ENCODE measurements at regions not wholly inside any gene's neighbourhood (a gene's known extent, or its start where the extent isn't known, plus 50 kb on each side); places are given as distances from the start of the nearest gene placed in this dataset.

DNA sequence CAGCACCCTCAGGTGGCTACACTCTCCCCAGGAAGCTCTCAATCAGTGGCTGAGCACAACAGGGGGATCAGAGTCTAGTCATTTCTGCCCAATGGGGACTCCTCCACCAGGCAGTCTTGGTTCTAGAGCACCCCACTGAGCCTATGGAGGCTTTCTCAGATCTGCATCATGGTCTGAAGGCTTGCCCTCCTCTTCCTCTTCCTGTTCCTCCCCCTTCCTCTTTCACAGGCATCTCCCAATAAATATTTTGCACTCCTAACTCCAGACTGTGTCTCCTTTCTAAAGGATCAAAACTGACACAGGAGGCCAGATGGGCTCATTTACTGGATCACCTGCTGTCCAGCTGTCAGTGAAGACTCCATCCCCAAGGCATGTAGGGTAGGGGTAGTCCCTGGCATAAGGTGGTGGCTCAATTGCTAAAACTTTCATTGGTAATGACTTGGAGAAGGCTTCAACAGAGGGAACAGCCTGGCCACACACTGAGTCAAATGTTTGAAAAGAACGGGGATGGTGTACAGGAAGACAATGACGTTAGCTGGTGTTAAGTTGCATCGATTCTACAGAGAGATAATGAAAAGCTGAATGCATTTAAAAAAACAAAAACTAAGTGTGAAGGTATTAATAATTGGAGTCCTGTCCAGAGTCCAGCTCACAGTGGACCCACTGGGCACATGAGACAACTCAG, 84.2 kb upstream of the SLC2A1 start:
- Histone ChIP-seq H3K4me3 (no peak overlapping the region), H3K79me2 (replicated peaks; ENCODE audit: insufficient read depth) (no peaks in the 10 kb centered on the region), H3K4me1 (ENCODE audit: insufficient read depth) (no peaks in the 10 kb centered on the region), H2AFZ (no peak overlapping the region), H3F3A (replicated peaks; ENCODE audit: low read depth) (no peaks in the 10 kb centered on the region), H3K9me2 (ENCODE audit: insufficient read depth) (no peaks in the 10 kb centered on the region), H3K27me3 (ENCODE audit: insufficient read depth) (no peaks in the 10 kb centered on the region), H3K36me3 (ENCODE audit: insufficient read depth) (no peaks in the 10 kb centered on the region), H3K27ac (ENCODE audit: low read depth) (no peak overlapping the region), H4K20me1 (replicated peaks; ENCODE audit: insufficient read depth) (no peaks in the 10 kb centered on the region), H3K4me2 (no peak overlapping the region)
- no peak overlapping the region for H3K27ac Mint-ChIP-seq
- ATAC-seq (no peak), DNase-seq (ENCODE audit: low spot score) (no peak)
- TF ChIP-seq, protein P1, sequence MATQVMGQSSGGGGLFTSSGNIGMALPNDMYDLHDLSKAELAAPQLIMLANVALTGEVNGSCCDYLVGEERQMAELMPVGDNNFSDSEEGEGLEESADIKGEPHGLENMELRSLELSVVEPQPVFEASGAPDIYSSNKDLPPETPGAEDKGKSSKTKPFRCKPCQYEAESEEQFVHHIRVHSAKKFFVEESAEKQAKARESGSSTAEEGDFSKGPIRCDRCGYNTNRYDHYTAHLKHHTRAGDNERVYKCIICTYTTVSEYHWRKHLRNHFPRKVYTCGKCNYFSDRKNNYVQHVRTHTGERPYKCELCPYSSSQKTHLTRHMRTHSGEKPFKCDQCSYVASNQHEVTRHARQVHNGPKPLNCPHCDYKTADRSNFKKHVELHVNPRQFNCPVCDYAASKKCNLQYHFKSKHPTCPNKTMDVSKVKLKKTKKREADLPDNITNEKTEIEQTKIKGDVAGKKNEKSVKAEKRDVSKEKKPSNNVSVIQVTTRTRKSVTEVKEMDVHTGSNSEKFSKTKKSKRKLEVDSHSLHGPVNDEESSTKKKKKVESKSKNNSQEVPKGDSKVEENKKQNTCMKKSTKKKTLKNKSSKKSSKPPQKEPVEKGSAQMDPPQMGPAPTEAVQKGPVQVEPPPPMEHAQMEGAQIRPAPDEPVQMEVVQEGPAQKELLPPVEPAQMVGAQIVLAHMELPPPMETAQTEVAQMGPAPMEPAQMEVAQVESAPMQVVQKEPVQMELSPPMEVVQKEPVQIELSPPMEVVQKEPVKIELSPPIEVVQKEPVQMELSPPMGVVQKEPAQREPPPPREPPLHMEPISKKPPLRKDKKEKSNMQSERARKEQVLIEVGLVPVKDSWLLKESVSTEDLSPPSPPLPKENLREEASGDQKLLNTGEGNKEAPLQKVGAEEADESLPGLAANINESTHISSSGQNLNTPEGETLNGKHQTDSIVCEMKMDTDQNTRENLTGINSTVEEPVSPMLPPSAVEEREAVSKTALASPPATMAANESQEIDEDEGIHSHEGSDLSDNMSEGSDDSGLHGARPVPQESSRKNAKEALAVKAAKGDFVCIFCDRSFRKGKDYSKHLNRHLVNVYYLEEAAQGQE (IDR thresholded peaks at IDR 0.05; ENCODE audit: unreplicated experiment) = no peak
- TF ChIP-seq EZH2phosphoT487 (IDR thresholded peaks at IDR 0.05; ENCODE audit: unreplicated experiment) (no peak), JUNB (IDR thresholded peaks at IDR 0.05; ENCODE audit: unreplicated experiment) (no peak)
- TF ChIP-seq, protein P2, sequence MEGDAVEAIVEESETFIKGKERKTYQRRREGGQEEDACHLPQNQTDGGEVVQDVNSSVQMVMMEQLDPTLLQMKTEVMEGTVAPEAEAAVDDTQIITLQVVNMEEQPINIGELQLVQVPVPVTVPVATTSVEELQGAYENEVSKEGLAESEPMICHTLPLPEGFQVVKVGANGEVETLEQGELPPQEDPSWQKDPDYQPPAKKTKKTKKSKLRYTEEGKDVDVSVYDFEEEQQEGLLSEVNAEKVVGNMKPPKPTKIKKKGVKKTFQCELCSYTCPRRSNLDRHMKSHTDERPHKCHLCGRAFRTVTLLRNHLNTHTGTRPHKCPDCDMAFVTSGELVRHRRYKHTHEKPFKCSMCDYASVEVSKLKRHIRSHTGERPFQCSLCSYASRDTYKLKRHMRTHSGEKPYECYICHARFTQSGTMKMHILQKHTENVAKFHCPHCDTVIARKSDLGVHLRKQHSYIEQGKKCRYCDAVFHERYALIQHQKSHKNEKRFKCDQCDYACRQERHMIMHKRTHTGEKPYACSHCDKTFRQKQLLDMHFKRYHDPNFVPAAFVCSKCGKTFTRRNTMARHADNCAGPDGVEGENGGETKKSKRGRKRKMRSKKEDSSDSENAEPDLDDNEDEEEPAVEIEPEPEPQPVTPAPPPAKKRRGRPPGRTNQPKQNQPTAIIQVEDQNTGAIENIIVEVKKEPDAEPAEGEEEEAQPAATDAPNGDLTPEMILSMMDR (conservative IDR thresholded peaks at IDR 0.05; ENCODE audit: low read depth in 2 of 2) = no peak
- peaks cover 1% of the 10 kb centered on the region for H3K27me3 Mint-ChIP-seq (ENCODE audit: insufficient read depth, low read depth, poor library complexity)
- H3K4me3 Mint-ChIP-seq = no peak overlapping the region
- peaks cover 13% of the 10 kb centered on the region for H3K4me1 Mint-ChIP-seq
- H3K36me3 Mint-ChIP-seq (ENCODE audit: low read depth) = no peaks in the 10 kb centered on the region
- H3K9me3 Mint-ChIP-seq = no peaks in the 10 kb centered on the region

DNA sequence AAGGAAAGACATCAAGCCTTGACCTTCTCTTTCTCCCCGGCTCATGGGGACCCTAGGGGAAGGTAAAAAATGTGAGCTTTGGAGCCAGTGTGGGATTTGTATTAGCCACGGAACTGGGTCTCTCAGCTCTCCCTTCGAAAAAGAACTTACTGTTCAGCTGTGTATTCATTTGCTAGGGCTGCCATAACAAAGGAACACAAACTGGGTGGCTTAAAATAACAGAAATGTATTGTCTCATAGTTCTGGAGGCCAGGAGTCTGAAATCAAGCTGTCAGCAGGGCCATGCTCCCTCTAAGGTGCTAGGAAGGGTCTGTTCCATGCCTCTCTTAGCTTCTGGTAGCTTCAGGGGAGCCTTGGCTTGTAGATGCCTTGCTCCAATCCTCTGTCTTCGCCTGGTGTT, 83.5 kb upstream of the SLC2A1 start:
- H3K36me3 Mint-ChIP-seq (ENCODE audit: low read depth) = no peaks in the 10 kb centered on the region
- peaks cover 1% of the 10 kb centered on the region for H3K27me3 Mint-ChIP-seq (ENCODE audit: insufficient read depth, low read depth, poor library complexity)
- H3K9me3 Mint-ChIP-seq = no peaks in the 10 kb centered on the region
- no peak overlapping the region for H3K4me2 ChIP-seq
- H3K27me3 ChIP-seq (ENCODE audit: insufficient read depth) = no peaks in the 10 kb centered on the region
- H3K79me2 ChIP-seq (replicated peaks; ENCODE audit: insufficient read depth) = no peaks in the 10 kb centered on the region
- H4K20me1 ChIP-seq (replicated peaks; ENCODE audit: insufficient read depth) = no peaks in the 10 kb centered on the region
- H3K4me3 ChIP-seq = no peak overlapping the region
- no peak overlapping the region for H2AFZ ChIP-seq
- H3K4me1 Mint-ChIP-seq = peaks cover 13% of the 10 kb centered on the region
- no peak for DNase-seq (ENCODE audit: low spot score)
- no peak overlapping the region for H3K27ac ChIP-seq (ENCODE audit: low read depth)
- no peak for TF ChIP-seq POLR2AphosphoS5 (IDR thresholded peaks at IDR 0.05; ENCODE audit: low read depth)
- TF ChIP-seq, protein P1 (IDR thresholded peaks at IDR 0.05; ENCODE audit: unreplicated experiment) = no peak
- TF ChIP-seq JUNB (IDR thresholded peaks at IDR 0.05; ENCODE audit: unreplicated experiment) = no peak
- TF ChIP-seq EZH2 (IDR thresholded peaks at IDR 0.05; ENCODE audit: low read depth, unreplicated experiment) = no peak
- TF ChIP-seq STAT1 (IDR thresholded peaks at IDR 0.05; ENCODE audit: unreplicated experiment) = no peak
- TF ChIP-seq NANOG (IDR thresholded peaks at IDR 0.05; ENCODE audit: borderline replicate concordance) = no peak
- TF ChIP-seq, protein P3, sequence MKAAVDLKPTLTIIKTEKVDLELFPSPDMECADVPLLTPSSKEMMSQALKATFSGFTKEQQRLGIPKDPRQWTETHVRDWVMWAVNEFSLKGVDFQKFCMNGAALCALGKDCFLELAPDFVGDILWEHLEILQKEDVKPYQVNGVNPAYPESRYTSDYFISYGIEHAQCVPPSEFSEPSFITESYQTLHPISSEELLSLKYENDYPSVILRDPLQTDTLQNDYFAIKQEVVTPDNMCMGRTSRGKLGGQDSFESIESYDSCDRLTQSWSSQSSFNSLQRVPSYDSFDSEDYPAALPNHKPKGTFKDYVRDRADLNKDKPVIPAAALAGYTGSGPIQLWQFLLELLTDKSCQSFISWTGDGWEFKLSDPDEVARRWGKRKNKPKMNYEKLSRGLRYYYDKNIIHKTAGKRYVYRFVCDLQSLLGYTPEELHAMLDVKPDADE (IDR thresholded peaks at IDR 0.05) = no peak
- no peaks in the 10 kb centered on the region for H3K36me3 ChIP-seq (ENCODE audit: insufficient read depth)
- H3K4me1 ChIP-seq (ENCODE audit: insufficient read depth) = no peaks in the 10 kb centered on the region
- H3K9me2 ChIP-seq (ENCODE audit: insufficient read depth) = no peaks in the 10 kb centered on the region
- no peaks in the 10 kb centered on the region for H3F3A ChIP-seq (replicated peaks; ENCODE audit: low read depth)
- ATAC-seq = no peak
- H3K27ac Mint-ChIP-seq = no peak overlapping the region
- no peak overlapping the region for H3K4me3 Mint-ChIP-seq
